Parathyroid adenoma (tissue), 2 donors: ENCODE measurements at regions not wholly inside any gene's neighbourhood (a gene's known extent, or its start where the extent isn't known, plus 50 kb on each side); places are given as distances from the start of the nearest gene placed in this dataset.

ENCODE experiments used
- H2AFZ ChIP-seq: fragments of 300-600 bp; sonication (generic); one replicate; pipeline ENCODE4 v1.7.0; 2017; ENCODE audit warnings: antibody characterized with exemption, mild to moderate bottlenecking
- H3K27ac ChIP-seq: fragments of 300-600 bp; sonication (generic); one replicate; pipeline ENCODE4 v1.7.0; 2017
- H3K27me3 ChIP-seq: fragments of 300-600 bp; sonication (generic); one replicate; pipeline ENCODE4 v1.7.0; 2017; ENCODE audit warnings: low read length; ENCODE audit not compliant: control insufficient read depth, insufficient read depth
- H3K36me3 ChIP-seq: fragments of 300-600 bp; sonication (generic); one replicate; pipeline ENCODE4 v1.7.0; 2017; ENCODE audit warnings: low read length; ENCODE audit not compliant: control insufficient read depth, insufficient read depth
- H3K4me1 ChIP-seq: fragments of 300-600 bp; sonication (generic); one replicate; pipeline ENCODE4 v1.7.0; 2017; ENCODE audit warnings: control low read depth
- H3K4me2 ChIP-seq: fragments of 300-600 bp; sonication (generic); one replicate; pipeline ENCODE4 v1.7.0; 2017; ENCODE audit warnings: low read length
- H3K4me3 ChIP-seq: fragments of 300-600 bp; sonication (generic); one replicate; pipeline ENCODE4 v1.7.0; 2017; ENCODE audit warnings: low read depth, low read length
- H3K79me2 ChIP-seq: fragments of 300-600 bp; sonication (generic); one replicate; pipeline ENCODE4 v1.7.0; 2017; ENCODE audit warnings: control low read depth
- H3K9ac ChIP-seq: fragments of 300-600 bp; sonication (generic); one replicate; pipeline ENCODE4 v1.7.0; 2017; ENCODE audit warnings: mild to moderate bottlenecking
- H3K9me3 ChIP-seq: fragments of 300-600 bp; sonication (generic); one replicate; pipeline ENCODE4 v1.7.0; 2017; ENCODE audit warnings: low read length; ENCODE audit not compliant: control insufficient read depth
- CTCF ChIP-seq: fragments of 300-600 bp; sonication (generic); IDR thresholded peaks from one replicate; pipeline ENCODE4 v1.7.0; 2017; ENCODE audit warnings: antibody characterized with exemption, mild to moderate bottlenecking
- donor health status: primary hyperparathyroidism.

GRCh38 chr10:21203473-21204107 is 306.5 kb upstream of the NEBL start:
- H3K9me3 ChIP-seq, result no peaks in the 10 kb centered on the region
- H3K36me3 ChIP-seq, result no peaks in the 10 kb centered on the region
- H3K27ac ChIP-seq, result no peak overlapping the region
- no peak overlapping the region for H3K4me2 ChIP-seq
- H3K4me3 ChIP-seq, result no peak overlapping the region
- no peaks in the 10 kb centered on the region for H3K27me3 ChIP-seq
- peaks cover 9% of the 10 kb centered on the region for H3K4me1 ChIP-seq
- TF ChIP-seq CTCF, result no peak
- H3K9ac ChIP-seq, result no peak overlapping the region
- no peak overlapping the region for H2AFZ ChIP-seq
- no peaks in the 10 kb centered on the region for H3K79me2 ChIP-seq

- no peaks in the 10 kb centered on the region for H3K9me3 ChIP-seq
- H3K4me2 ChIP-seq, result no peak overlapping the region
- no peak for TF ChIP-seq CTCF
- no peak overlapping the region for H3K9ac ChIP-seq
- H3K36me3 ChIP-seq, result no peaks in the 10 kb centered on the region
- peaks cover 9% of the 10 kb centered on the region for H3K4me1 ChIP-seq
- no peak overlapping the region for H2AFZ ChIP-seq
- no peak overlapping the region for H3K4me3 ChIP-seq
- H3K79me2 ChIP-seq, result no peaks in the 10 kb centered on the region
- no peak overlapping the region for H3K27ac ChIP-seq
- no peaks in the 10 kb centered on the region for H3K27me3 ChIP-seq
Observed at GRCh38 chr10:21202776-21203462, 305.8 kb upstream of the NEBL start.

GRCh38 chr10:21199501-21199900 is 302.4 kb upstream of the NEBL start:
- H3K79me2 ChIP-seq, result no peaks in the 10 kb centered on the region
- H3K27ac ChIP-seq, result no peak overlapping the region
- TF ChIP-seq CTCF, result no peak
- H3K4me3 ChIP-seq, result no peak overlapping the region
- no peaks in the 10 kb centered on the region for H3K9me3 ChIP-seq
- no peak overlapping the region for H3K4me2 ChIP-seq
- no peak overlapping the region for H2AFZ ChIP-seq
- H3K36me3 ChIP-seq, result no peaks in the 10 kb centered on the region
- no peak overlapping the region for H3K9ac ChIP-seq
- no peaks in the 10 kb centered on the region for H3K27me3 ChIP-seq
- H3K4me1 ChIP-seq, result peaks cover 17% of the 10 kb centered on the region

- Histone ChIP-seq H2AFZ (no peak overlapping the region), H3K4me1 (peaks cover 14% of the 10 kb centered on the region), H3K4me3 (no peak overlapping the region), H3K79me2 (no peaks in the 10 kb centered on the region), H3K36me3 (no peaks in the 10 kb centered on the region), H3K4me2 (no peak overlapping the region), H3K9ac (no peak overlapping the region), H3K27me3 (no peaks in the 10 kb centered on the region), H3K27ac (no peak overlapping the region), H3K9me3 (no peaks in the 10 kb centered on the region)
- TF ChIP-seq CTCF, result no peak
Observed at GRCh38 chr10:21197838-21198237, 300.7 kb upstream of the NEBL start.
